Suprapubic skin (tissue), 4 donors: ENCODE measurements at regions not wholly inside any gene's neighbourhood (a gene's known extent, or its start where the extent isn't known, plus 50 kb on each side); places are given as distances from the start of the nearest gene placed in this dataset.

Experiments used
- CTCF ChIP-seq, 2 donors: fragments of 200-600 bp in 1 of 2; fragments of 450-650 bp in 1 of 2; sonication (generic) in 1 of 2; IDR thresholded peaks; one replicate each; pipeline ENCODE4 v1.5.1; 2016 to 2019; ENCODE audit warnings: antibody characterized with exemption in 2 of 2, mild to moderate bottlenecking in 1 of 2, moderate library complexity in 1 of 2
- EP300 ChIP-seq: sonication (generic); formaldehyde crosslinking; IDR thresholded peaks from one replicate; pipeline ENCODE4 v1.6.1; 2017; ENCODE audit warnings: antibody characterized with exemption
- POLR2A ChIP-seq, 2 donors: fragments of 450-650 bp; IDR thresholded peaks; one replicate each; pipeline ENCODE4 v1.6.1; 2017; ENCODE audit warnings: antibody characterized with exemption in 2 of 2, mild to moderate bottlenecking in 2 of 2, moderate library complexity in 2 of 2
- POLR2AphosphoS5 ChIP-seq, 3 donors: sonication (generic); formaldehyde crosslinking; IDR thresholded peaks; one replicate each; pipeline ENCODE4 v1.6.1; 2017; ENCODE audit warnings: antibody characterized with exemption in 3 of 3

- TF ChIP-seq CTCF (IDR thresholded peaks at IDR 0.05) (no peak), POLR2AphosphoS5 (IDR thresholded peaks at IDR 0.05) (no peak), EP300 (no peak), POLR2A (IDR thresholded peaks at IDR 0.05) (no peak)
Measured at GRCh38 chr3:170808041-170808440, 62.0 kb downstream of the RPL22L1 start.
